ENCODE measurements at regions not wholly inside any gene's neighbourhood (a gene's known extent, or its start where the extent isn't known, plus 50 kb on each side); places are given as distances from the start of the nearest gene placed in this dataset.

- Histone ChIP-seq H2AFZ (ENCODE audit: low read depth, low read length, poor library complexity, severe bottlenecking) (no peak overlapping the region), H3K27me3 (ENCODE audit: insufficient read depth, low read length) (0 out of 2 replicates have a peak, but pooled peaks cover 4% of the 10 kb centered on the region), H3K9ac (ENCODE audit: low read length) (no peak overlapping the region), H3K36me3 (ENCODE audit: control insufficient read depth in 1 of 2, insufficient read depth in 2 of 2, low read length in 2 of 2) (no peaks in the 10 kb centered on the region), H3K4me2 (ENCODE audit: low read length) (no peak overlapping the region), H3K27ac (ENCODE audit: low read depth, low read length) (no peak overlapping the region), H3K4me3 (replicated peaks in 1 of 2; ENCODE audit: low read depth in 1 of 2, low read length in 2 of 2) (no peak overlapping the region), H3K4me1 (ENCODE audit: control insufficient read depth in 1 of 2, insufficient read depth in 2 of 2, low read length in 2 of 2) (no peaks in the 10 kb centered on the region), H3K9me3 (ENCODE audit: control insufficient read depth in 1 of 2, insufficient read depth in 1 of 2, low read depth in 1 of 2, low read length in 2 of 2) (no peaks in the 10 kb centered on the region), H3K9me2 (ENCODE audit: insufficient read depth) (no peaks in the 10 kb centered on the region), H4K20me1 (ENCODE audit: insufficient read depth) (no peaks in the 10 kb centered on the region), H3K79me2 (ENCODE audit: insufficient read depth, low read length) (no peaks in the 10 kb centered on the region)
- ATAC-seq (no peak), DNase-seq (ENCODE audit: low read depth, low spot score) (no peak)
- no peak for TF ChIP-seq FOSL1 (IDR thresholded peaks at IDR 0.05; ENCODE audit: low read depth)
- ChIA-PET POLR2A (no interaction called here), CTCF (no interaction called here), RAD21 (ENCODE audit: low non-redundant PET in 1 of 2, low total read pairs in 2 of 2, uncharacterized antibody in 2 of 2, unreplicated experiment in 2 of 2) (no interaction called here)
- no TSS peak for BruUV-seq (replicated peaks)
- intact Hi-C loops (cut with micrococcal nuclease) = no loop called here
These were observed 241.8 kb downstream of the ARRDC4 start for GRCh38 chr15:98202256-98202655.

- BruUV-seq (replicated peaks) = no TSS peak
- TF ChIP-seq MAX (IDR thresholded peaks at IDR 0.05) = no peak
- no peak for TF ChIP-seq ZBTB33 (IDR thresholded peaks at IDR 0.05; ENCODE audit: extremely low read depth, insufficient replicate concordance, low read length)
- no peak for TF ChIP-seq CTCF (IDR thresholded peaks at IDR 0.05 in 2 of 3, conservative IDR thresholded peaks at IDR 0.05 in 1 of 3; ENCODE audit: borderline replicate concordance in 1 of 3, insufficient read depth in 1 of 3, low read depth in 2 of 3, low read length in 2 of 3)
- TF ChIP-seq ZFX (IDR thresholded peaks at IDR 0.05) = no peak
- no peak for TF ChIP-seq SP1 (IDR thresholded peaks at IDR 0.05; ENCODE audit: low read depth)
- no peak for TF ChIP-seq ATF3 (IDR thresholded peaks at IDR 0.05)
- no peak for TF ChIP-seq RAD21 (IDR thresholded peaks at IDR 0.05; ENCODE audit: low read depth)
- no peak for TF ChIP-seq FOSL1 (IDR thresholded peaks at IDR 0.05; ENCODE audit: low read depth)
- TF ChIP-seq EZH2 (IDR thresholded peaks at IDR 0.05) = no peak
- TF ChIP-seq CEBPB (IDR thresholded peaks at IDR 0.05; ENCODE audit: low read depth) = no peak
- TF ChIP-seq EZH2phosphoT487 (IDR thresholded peaks at IDR 0.05; ENCODE audit: borderline replicate concordance) = no peak
- TF ChIP-seq ZNF274 (IDR thresholded peaks at IDR 0.05; ENCODE audit: low read depth, low read length) = no peak
- TF ChIP-seq EGR1 (IDR thresholded peaks at IDR 0.05; ENCODE audit: low read depth) = no peak
- TF ChIP-seq TCF7L2 (IDR thresholded peaks at IDR 0.05; ENCODE audit: borderline replicate concordance, extremely low read depth, insufficient read depth, insufficient read length) = no peak
- TF ChIP-seq ELF1 (IDR thresholded peaks at IDR 0.05; ENCODE audit: borderline replicate concordance, low read depth) = no peak
- TF ChIP-seq SRF (IDR thresholded peaks at IDR 0.05; ENCODE audit: low read depth) = no peak
- TF ChIP-seq POLR2AphosphoS5 (IDR thresholded peaks at IDR 0.05; ENCODE audit: low read depth, low read length) = no peak
These were observed 243.6 kb downstream of the ARRDC4 start for GRCh38 chr15:98203872-98204660.

More at GRCh38 chr15:98203872-98204660, 243.6 kb downstream of the ARRDC4 start:
- H3K36me3 ChIP-seq (ENCODE audit: control insufficient read depth in 1 of 2, insufficient read depth in 2 of 2, low read length in 2 of 2) = no peaks in the 10 kb centered on the region
- H3K4me2 ChIP-seq (ENCODE audit: low read length) = no peak overlapping the region
- no peaks in the 10 kb centered on the region for H3K9me3 ChIP-seq (ENCODE audit: control insufficient read depth in 1 of 2, insufficient read depth in 1 of 2, low read depth in 1 of 2, low read length in 2 of 2)
- no peak for ATAC-seq
- H3K27ac ChIP-seq (ENCODE audit: low read depth, low read length) = no peak overlapping the region
- no peaks in the 10 kb centered on the region for H3K9me2 ChIP-seq (ENCODE audit: insufficient read depth)
- no peak overlapping the region for H3K4me3 ChIP-seq (replicated peaks in 1 of 2; ENCODE audit: low read depth in 1 of 2, low read length in 2 of 2)
- H2AFZ ChIP-seq (ENCODE audit: low read depth, low read length, poor library complexity, severe bottlenecking) = no peak overlapping the region
- H3K4me1 ChIP-seq (ENCODE audit: control insufficient read depth in 1 of 2, insufficient read depth in 2 of 2, low read length in 2 of 2) = no peaks in the 10 kb centered on the region
- H3K27me3 ChIP-seq (ENCODE audit: insufficient read depth, low read length) = 0 out of 2 replicates have a peak, but pooled peaks cover 4% of the 10 kb centered on the region
- H3K79me2 ChIP-seq (ENCODE audit: insufficient read depth, low read length) = no peaks in the 10 kb centered on the region
- CTCF ChIA-PET = no interaction called here
- RAD21 ChIA-PET (ENCODE audit: low non-redundant PET in 1 of 2, low total read pairs in 2 of 2, uncharacterized antibody in 2 of 2, unreplicated experiment in 2 of 2) = no interaction called here
- intact Hi-C loops (cut with micrococcal nuclease) = no loop called here
- no peak for DNase-seq (ENCODE audit: low read depth, low spot score)
- POLR2A ChIA-PET = no interaction called here
- no peak overlapping the region for H3K9ac ChIP-seq (ENCODE audit: low read length)
- no peaks in the 10 kb centered on the region for H4K20me1 ChIP-seq (ENCODE audit: insufficient read depth)
